ENCODE measurements at regions not wholly inside any gene's neighbourhood (a gene's known extent, or its start where the extent isn't known, plus 50 kb on each side); places are given as distances from the start of the nearest gene placed in this dataset.

DNA sequence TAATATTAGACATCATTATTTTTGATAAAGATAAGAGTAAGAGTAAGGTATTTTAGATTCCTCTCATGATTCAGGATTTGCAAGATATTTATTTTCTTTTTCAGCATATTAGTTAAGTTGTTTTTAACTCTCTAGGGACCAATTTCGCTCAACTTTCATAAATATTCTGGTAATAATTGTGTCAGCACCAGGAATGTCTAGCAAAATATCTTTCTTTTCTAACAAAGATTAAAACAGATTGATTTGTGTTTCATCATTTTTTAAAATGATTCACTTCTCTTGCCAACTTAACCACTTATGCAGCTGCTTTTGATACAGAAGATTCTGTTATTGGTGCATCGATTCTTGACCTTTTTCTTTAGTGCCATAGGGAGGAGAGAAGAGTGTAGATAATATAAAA lies 172.8 kb upstream of the PTGFR start:
- no peaks in the 10 kb centered on the region for H3K79me2 ChIP-seq (ENCODE audit: control insufficient read depth, insufficient read depth, low read length)
- Mint-ChIP-seq H3K4me3 (no peak overlapping the region), H3K27me3 (no peaks in the 10 kb centered on the region), H3K27ac (no peak overlapping the region), H3K9me3 (ENCODE audit: insufficient read depth) (no peaks in the 10 kb centered on the region), H3K4me1 (no peaks in the 10 kb centered on the region)
- H3K36me3 ChIP-seq (replicated peaks in 1 of 2; ENCODE audit: control extremely low read depth in 1 of 2, control insufficient read depth in 1 of 2, extremely low read depth in 1 of 2, insufficient read depth in 2 of 2, low read length in 1 of 2) = no peaks in the 10 kb centered on the region
- intact Hi-C loops (cut with micrococcal nuclease) = no loop called here
- no peaks in the 10 kb centered on the region for H4K20me1 ChIP-seq (ENCODE audit: control insufficient read depth, insufficient read depth, low read length, poor library complexity, severe bottlenecking)
- H3K27ac ChIP-seq (ENCODE audit: low read length in 2 of 2) = no peak overlapping the region
- H3K9me3 ChIP-seq (ENCODE audit: control extremely low read depth in 1 of 3, control insufficient read depth in 2 of 3, insufficient read depth in 1 of 3, low read length in 2 of 3) = no peaks in the 10 kb centered on the region
- H3K4me2 ChIP-seq (replicated peaks; ENCODE audit: low read depth, low read length, poor library complexity, severe bottlenecking) = no peak overlapping the region
- no peaks in the 10 kb centered on the region for H3K4me1 ChIP-seq (ENCODE audit: control insufficient read depth in 2 of 2, insufficient read depth in 2 of 2, low read length in 2 of 2)
- H3K27me3 ChIP-seq (replicated peaks in 1 of 4; ENCODE audit: control extremely low read depth in 1 of 4, control insufficient read depth in 3 of 4, insufficient read depth in 4 of 4, low read length in 3 of 4) = no peaks in the 10 kb centered on the region
- H2AFZ ChIP-seq (ENCODE audit: insufficient read depth, low read depth, low read length, poor library complexity, severe bottlenecking) = no peak overlapping the region
- no peak overlapping the region for H3K9ac ChIP-seq (ENCODE audit: low read length)
- TF ChIP-seq, protein P1, sequence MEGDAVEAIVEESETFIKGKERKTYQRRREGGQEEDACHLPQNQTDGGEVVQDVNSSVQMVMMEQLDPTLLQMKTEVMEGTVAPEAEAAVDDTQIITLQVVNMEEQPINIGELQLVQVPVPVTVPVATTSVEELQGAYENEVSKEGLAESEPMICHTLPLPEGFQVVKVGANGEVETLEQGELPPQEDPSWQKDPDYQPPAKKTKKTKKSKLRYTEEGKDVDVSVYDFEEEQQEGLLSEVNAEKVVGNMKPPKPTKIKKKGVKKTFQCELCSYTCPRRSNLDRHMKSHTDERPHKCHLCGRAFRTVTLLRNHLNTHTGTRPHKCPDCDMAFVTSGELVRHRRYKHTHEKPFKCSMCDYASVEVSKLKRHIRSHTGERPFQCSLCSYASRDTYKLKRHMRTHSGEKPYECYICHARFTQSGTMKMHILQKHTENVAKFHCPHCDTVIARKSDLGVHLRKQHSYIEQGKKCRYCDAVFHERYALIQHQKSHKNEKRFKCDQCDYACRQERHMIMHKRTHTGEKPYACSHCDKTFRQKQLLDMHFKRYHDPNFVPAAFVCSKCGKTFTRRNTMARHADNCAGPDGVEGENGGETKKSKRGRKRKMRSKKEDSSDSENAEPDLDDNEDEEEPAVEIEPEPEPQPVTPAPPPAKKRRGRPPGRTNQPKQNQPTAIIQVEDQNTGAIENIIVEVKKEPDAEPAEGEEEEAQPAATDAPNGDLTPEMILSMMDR (IDR thresholded peaks at IDR 0.05) = no peak
- TF ChIP-seq EZH2 (IDR thresholded peaks at IDR 0.05; ENCODE audit: borderline replicate concordance, insufficient read depth, low read depth, low read length, poor library complexity, severe bottlenecking) = no peak
- ATAC-seq (ENCODE audit: low read depth) (no peak), DNase-seq (no peak)
- H3K4me3 ChIP-seq (ENCODE audit: control extremely low read depth in 1 of 5, extremely low read depth in 1 of 5, insufficient read depth in 1 of 5, low read depth in 2 of 5, low read length in 4 of 5) = no peak overlapping the region
- ChIA-PET POLR2A (no interaction called here), CTCF (no interaction called here)
- no CpG with 5 or more reads among the region's 2 CpGs for WGBS (ENCODE audit: insufficient coverage)

DNA sequence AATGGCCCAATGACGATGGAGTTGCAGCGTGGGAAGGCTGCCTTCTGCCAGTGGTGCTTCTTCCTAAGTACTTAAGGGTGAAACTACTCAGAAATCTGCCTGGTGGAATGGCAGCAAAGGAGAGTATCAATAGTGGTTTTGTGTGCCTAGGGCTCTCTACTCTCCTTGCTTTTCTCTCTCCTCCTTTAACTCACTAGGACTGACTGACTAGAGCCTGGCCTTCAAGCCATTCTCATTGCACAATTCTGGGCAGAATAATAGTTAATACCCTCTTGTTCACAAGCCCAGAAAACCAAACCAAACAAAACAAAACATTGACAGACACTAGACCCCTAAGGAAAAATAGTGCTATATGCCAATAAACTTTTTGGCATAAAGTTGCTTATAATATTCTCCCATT lies 171.2 kb upstream of the PTGFR start:
- Mint-ChIP-seq H3K27me3 (no peaks in the 10 kb centered on the region), H3K4me3 (no peak overlapping the region), H3K9me3 (ENCODE audit: insufficient read depth) (no peaks in the 10 kb centered on the region), H3K4me1 (no peaks in the 10 kb centered on the region), H3K27ac (no peak overlapping the region)
- no peak overlapping the region for H3K4me3 ChIP-seq (ENCODE audit: control extremely low read depth in 1 of 5, extremely low read depth in 1 of 5, insufficient read depth in 1 of 5, low read depth in 2 of 5, low read length in 4 of 5)
- ATAC-seq (ENCODE audit: low read depth) (no peak), DNase-seq (no peak)
- H3K27ac ChIP-seq (ENCODE audit: low read length in 2 of 2) = no peak overlapping the region
- no peaks in the 10 kb centered on the region for H3K9me3 ChIP-seq (ENCODE audit: control extremely low read depth in 1 of 3, control insufficient read depth in 2 of 3, insufficient read depth in 1 of 3, low read length in 2 of 3)
- no peaks in the 10 kb centered on the region for H3K4me1 ChIP-seq (ENCODE audit: control insufficient read depth in 2 of 2, insufficient read depth in 2 of 2, low read length in 2 of 2)
- TF ChIP-seq EZH2 (IDR thresholded peaks at IDR 0.05; ENCODE audit: borderline replicate concordance, insufficient read depth, low read depth, low read length, poor library complexity, severe bottlenecking) = no peak
- TF ChIP-seq, protein P1 (IDR thresholded peaks at IDR 0.05) = no peak
- POLR2A ChIA-PET = no interaction called here
- no peak overlapping the region for H3K9ac ChIP-seq (ENCODE audit: low read length)
- no peaks in the 10 kb centered on the region for H3K27me3 ChIP-seq (replicated peaks in 1 of 4; ENCODE audit: control extremely low read depth in 1 of 4, control insufficient read depth in 3 of 4, insufficient read depth in 4 of 4, low read length in 3 of 4)
- H3K36me3 ChIP-seq (replicated peaks in 1 of 2; ENCODE audit: control extremely low read depth in 1 of 2, control insufficient read depth in 1 of 2, extremely low read depth in 1 of 2, insufficient read depth in 2 of 2, low read length in 1 of 2) = no peaks in the 10 kb centered on the region
- H2AFZ ChIP-seq (ENCODE audit: insufficient read depth, low read depth, low read length, poor library complexity, severe bottlenecking) = no peak overlapping the region
- CTCF ChIA-PET = no interaction called here
- no CpG with 5 or more reads among the region's 2 CpGs for WGBS (ENCODE audit: insufficient coverage)
- intact Hi-C loops (cut with micrococcal nuclease) = no loop called here
- no peaks in the 10 kb centered on the region for H3K79me2 ChIP-seq (ENCODE audit: control insufficient read depth, insufficient read depth, low read length)
- no peaks in the 10 kb centered on the region for H4K20me1 ChIP-seq (ENCODE audit: control insufficient read depth, insufficient read depth, low read length, poor library complexity, severe bottlenecking)
- no peak overlapping the region for H3K4me2 ChIP-seq (replicated peaks; ENCODE audit: low read depth, low read length, poor library complexity, severe bottlenecking)

Measured in B cell (primary cell).